Endothelial cell of umbilical vein (primary cell): ENCODE measurements at regions not wholly inside any gene's neighbourhood (a gene's known extent, or its start where the extent isn't known, plus 50 kb on each side); places are given as distances from the start of the nearest gene placed in this dataset.

Experiments used
- BruUV-seq: library from RNA; stranded (reverse); fragments of 400-500 nt; replicated peaks from 2 replicates; lab custom pipeline; 2021; lab: Mats Ljungman, UMichigan
- CTCF ChIA-PET: fragments of 300-600, 350-600 bp; sonication (Branson Sonifier 250); formaldehyde crosslinking; loops from one replicate; lab custom pipeline; 2021; ENCODE audit warnings: antibody characterized with exemption, inconsistent platforms; lab: Charles Lee
- POLR2A ChIA-PET: fragments of 300-600, 350-600 bp; sonication (Branson Sonifier 250); formaldehyde crosslinking; loops from one replicate; lab custom pipeline; 2021; ENCODE audit warnings: antibody characterized with exemption, inconsistent platforms; lab: Charles Lee
- DNase-seq: peaks from one replicate; pipeline ENCODE4 v3.0.0-alpha.2; 2011; ENCODE audit warnings: low read depth, low spot score
- FAIRE-seq: peaks from 2 replicates; lab custom pipeline; 2011; peaks lifted over from hg19 to GRCh38; lab: Jason Lieb, UNC
- H2AFZ ChIP-seq: 2 replicates; pipeline ENCODE4 v1.6.0; 2012; ENCODE audit warnings: low read depth, low read length, control low read depth, inconsistent platforms
- H3K27ac ChIP-seq: 2 replicates; pipeline ENCODE4 v1.5.1; 2011; ENCODE audit warnings: low read depth, mild to moderate bottlenecking, control low read depth, low read length, moderate library complexity; ENCODE audit not compliant: insufficient read depth
- H3K27me3 ChIP-seq, 2 experiments: 2 replicates each; pipeline versions ENCODE4 v1.6.0 to v1.6.1; 2011; ENCODE audit warnings: low read length in 2 of 2, mixed read lengths in 1 of 2; ENCODE audit not compliant: control insufficient read depth in 2 of 2, insufficient read depth in 2 of 2
- H3K36me3 ChIP-seq, 2 experiments: 2 replicates in 1 of 2; 3 replicates in 1 of 2; pipeline ENCODE4 v1.5.1; 2011; ENCODE audit warnings: low read length in 2 of 2, mild to moderate bottlenecking in 1 of 2, moderate library complexity in 1 of 2; ENCODE audit not compliant: control insufficient read depth in 2 of 2, insufficient read depth in 2 of 2; ENCODE audit errors: extremely low read depth in 1 of 2
- H3K4me1 ChIP-seq: 3 replicates; pipeline ENCODE4 v1.5.1; 2011; ENCODE audit warnings: mild to moderate bottlenecking, low read length; ENCODE audit not compliant: control insufficient read depth, insufficient read depth; ENCODE audit errors: extremely low read depth
- H3K4me2 ChIP-seq: 2 replicates; pipeline ENCODE4 v1.6.1; 2011; ENCODE audit warnings: low read length, control low read depth, mixed read lengths; ENCODE audit not compliant: insufficient read depth
- H3K4me3 ChIP-seq, 3 experiments: fragments of 200-600 bp in 1 of 3; sonication (generic), shearing (Covaris generic) in 1 of 3; replicated peaks in 1 of 3; 2 replicates each; pipeline ENCODE4 v1.5.1; 2011 to 2016; ENCODE audit warnings: control low read depth in 3 of 3, low read length in 3 of 3, mild to moderate bottlenecking in 2 of 3, inconsistent platforms in 1 of 3, low read depth in 1 of 3, moderate library complexity in 1 of 3; ENCODE audit not compliant: insufficient read depth in 1 of 3
- H3K79me2 ChIP-seq: 2 replicates; pipeline ENCODE4 v1.6.0; 2012; ENCODE audit warnings: low read length, inconsistent platforms; ENCODE audit not compliant: control insufficient read depth, insufficient read depth
- H3K9ac ChIP-seq: replicated peaks from 2 replicates; pipeline ENCODE3; 2011; ENCODE audit warnings: low read length, control low read depth; ENCODE audit not compliant: insufficient read depth; ENCODE audit errors: extremely low read depth
- H3K9me1 ChIP-seq: replicated peaks from 3 replicates; pipeline ENCODE4 v1.6.0; 2011; ENCODE audit warnings: mild to moderate bottlenecking, low read length; ENCODE audit not compliant: control insufficient read depth, insufficient read depth; ENCODE audit errors: extremely low read depth
- H3K9me3 ChIP-seq: replicated peaks from 2 replicates; pipeline ENCODE4 v1.5.1; 2012; ENCODE audit warnings: low read length, inconsistent platforms; ENCODE audit not compliant: control insufficient read depth, insufficient read depth
- H4K20me1 ChIP-seq: replicated peaks from 2 replicates; pipeline ENCODE3; 2011; ENCODE audit warnings: mild to moderate bottlenecking, low read length; ENCODE audit not compliant: control insufficient read depth, insufficient read depth; ENCODE audit errors: extremely low read depth
- CTCF ChIP-seq, 2 donors: IDR thresholded peaks; 1 replicate in 1 of 2; 2 replicates in 1 of 2; pipeline ENCODE4 v1.5.1; 2011; ENCODE audit warnings: low read length in 2 of 2, mild to moderate bottlenecking in 2 of 2, moderate library complexity in 2 of 2, control low read depth in 1 of 2, inconsistent platforms in 1 of 2, low read depth in 1 of 2; ENCODE audit not compliant: insufficient read depth in 1 of 2; ENCODE audit errors: extremely low read depth in 1 of 2
- EZH2 ChIP-seq: IDR thresholded peaks from 2 replicates; pipeline ENCODE4 v1.6.1; 2012; ENCODE audit warnings: borderline replicate concordance, low read depth, mild to moderate bottlenecking, moderate library complexity, low read length, inconsistent platforms; ENCODE audit not compliant: severe bottlenecking
- FOS ChIP-seq: IDR thresholded peaks from 2 replicates; pipeline ENCODE4 v1.6.1; 2011; ENCODE audit warnings: mild to moderate bottlenecking, low read length, moderate library complexity, borderline replicate concordance; ENCODE audit not compliant: insufficient read depth
- GATA2 ChIP-seq: IDR thresholded peaks from 2 replicates; pipeline ENCODE4 v1.7.0; 2011; ENCODE audit warnings: low read depth, mild to moderate bottlenecking, moderate library complexity, mixed read lengths, low read length; ENCODE audit not compliant: insufficient read length, insufficient read depth
- JUN ChIP-seq: IDR thresholded peaks from 2 replicates; pipeline ENCODE4 v1.6.1; 2011; ENCODE audit warnings: borderline replicate concordance, low read depth; ENCODE audit not compliant: insufficient read length, insufficient read depth
- MAX ChIP-seq: IDR thresholded peaks from 2 replicates; pipeline ENCODE4 v1.6.1; 2011; ENCODE audit not compliant: insufficient read depth, insufficient read length
- MYC ChIP-seq: IDR thresholded peaks from one replicate; pipeline ENCODE4 v1.6.1; 2011; ENCODE audit warnings: mild to moderate bottlenecking, low read depth, low read length
- POLR2AphosphoS5 ChIP-seq: IDR thresholded peaks from 2 replicates; pipeline ENCODE4 v1.6.1; 2012; ENCODE audit warnings: low read depth, mild to moderate bottlenecking, control low read depth, low read length, moderate library complexity; ENCODE audit not compliant: insufficient read depth
- dilution Hi-C: fragments of 300-500 bp; cut with MboI; formaldehyde crosslinking; loops from one replicate; pipeline ENCODE4 v1.15.0; 2019; ENCODE audit warnings: low sequenced_read_pairs; ENCODE audit not compliant: extremely low pct_ligation_motif_present
- intact Hi-C: fragments of 100-400 bp; cut with micrococcal nuclease; formaldehyde crosslinking; loops from one replicate; pipeline ENCODE4 v1.10.0; 2022

GRCh38 chr2:2482851-2483250, 151.8 kb upstream of the MYT1L start:
- intact Hi-C loops (no loop called here), dilution Hi-C loops (no loop called here)
- Histone ChIP-seq H3K9me3 (no peaks in the 10 kb centered on the region), H4K20me1 (no peaks in the 10 kb centered on the region), H3K27me3 (no peaks in the 10 kb centered on the region), H3K9me1 (no peaks in the 10 kb centered on the region), H3K36me3 (no peaks in the 10 kb centered on the region), H2AFZ (no peak overlapping the region), H3K9ac (no peak overlapping the region), H3K4me3 (no peak overlapping the region), H3K4me1 (no peaks in the 10 kb centered on the region), H3K79me2 (no peaks in the 10 kb centered on the region), H3K4me2 (no peak overlapping the region), H3K27ac (no peak overlapping the region)
- TF ChIP-seq MYC (no peak), EZH2 (no peak), JUN (no peak), FOS (no peak), MAX (no peak), CTCF (IDR thresholded peaks at IDR 0.05; ENCODE audit: extremely low read depth in 1 of 2, insufficient read depth in 1 of 2, low read depth in 1 of 2, low read length in 2 of 2) (no peak), POLR2AphosphoS5 (no peak), GATA2 (no peak)
- POLR2A ChIA-PET: no interaction called here
- CTCF ChIA-PET: no interaction called here
- FAIRE-seq (no peak), DNase-seq (no peak)
- no TSS peak for BruUV-seq
